ENCODE measurements at regions not wholly inside any gene's neighbourhood (a gene's known extent, or its start where the extent isn't known, plus 50 kb on each side); places are given as distances from the start of the nearest gene placed in this dataset.

DNA sequence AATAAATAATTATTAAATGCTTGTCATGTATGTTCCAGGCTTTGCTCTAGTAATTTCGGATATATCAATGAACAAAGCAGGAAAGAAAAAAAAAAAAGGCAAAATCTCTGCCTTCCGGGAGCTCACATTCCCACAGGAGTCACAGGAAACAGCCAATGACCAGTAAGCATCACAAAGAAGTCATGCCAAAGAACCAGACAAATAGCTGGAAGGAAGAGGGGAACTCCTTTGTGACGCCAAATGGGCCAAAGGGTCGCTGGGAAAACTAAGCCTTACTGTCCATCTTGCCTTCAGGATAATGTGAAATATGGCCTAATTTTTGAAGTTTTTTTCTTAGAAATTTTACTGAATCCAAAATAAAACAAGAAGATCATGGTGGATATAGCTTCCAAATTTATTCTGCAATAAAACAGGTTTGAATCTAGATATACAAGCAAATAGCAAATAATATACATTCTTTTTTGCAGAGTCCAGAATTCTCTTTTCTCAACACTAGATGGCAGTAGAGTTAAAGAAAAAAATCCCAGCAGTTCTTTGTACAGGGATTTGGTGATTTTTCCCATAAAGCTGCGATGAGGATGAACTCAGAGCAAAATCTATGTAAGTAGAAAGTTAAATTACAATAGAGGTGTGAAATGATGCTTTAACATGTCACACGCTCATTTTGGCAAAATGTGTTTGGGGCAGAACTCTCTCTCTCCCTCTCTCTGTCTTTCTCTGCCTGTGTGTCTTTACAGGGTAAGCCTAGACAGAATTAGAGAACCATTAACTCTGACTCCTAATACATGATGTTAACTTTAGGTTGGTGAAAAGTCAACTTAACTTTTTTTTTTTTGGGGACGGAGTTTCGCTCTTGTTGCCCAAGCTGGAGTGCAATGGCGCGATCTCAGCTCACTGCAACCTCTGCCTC is 60.0 kb upstream of the TUT7 start:
- H3K9me3 ChIP-seq (ENCODE audit: insufficient read depth, low read length) = no peaks in the 10 kb centered on the region
- TF ChIP-seq, protein P1, sequence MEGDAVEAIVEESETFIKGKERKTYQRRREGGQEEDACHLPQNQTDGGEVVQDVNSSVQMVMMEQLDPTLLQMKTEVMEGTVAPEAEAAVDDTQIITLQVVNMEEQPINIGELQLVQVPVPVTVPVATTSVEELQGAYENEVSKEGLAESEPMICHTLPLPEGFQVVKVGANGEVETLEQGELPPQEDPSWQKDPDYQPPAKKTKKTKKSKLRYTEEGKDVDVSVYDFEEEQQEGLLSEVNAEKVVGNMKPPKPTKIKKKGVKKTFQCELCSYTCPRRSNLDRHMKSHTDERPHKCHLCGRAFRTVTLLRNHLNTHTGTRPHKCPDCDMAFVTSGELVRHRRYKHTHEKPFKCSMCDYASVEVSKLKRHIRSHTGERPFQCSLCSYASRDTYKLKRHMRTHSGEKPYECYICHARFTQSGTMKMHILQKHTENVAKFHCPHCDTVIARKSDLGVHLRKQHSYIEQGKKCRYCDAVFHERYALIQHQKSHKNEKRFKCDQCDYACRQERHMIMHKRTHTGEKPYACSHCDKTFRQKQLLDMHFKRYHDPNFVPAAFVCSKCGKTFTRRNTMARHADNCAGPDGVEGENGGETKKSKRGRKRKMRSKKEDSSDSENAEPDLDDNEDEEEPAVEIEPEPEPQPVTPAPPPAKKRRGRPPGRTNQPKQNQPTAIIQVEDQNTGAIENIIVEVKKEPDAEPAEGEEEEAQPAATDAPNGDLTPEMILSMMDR (IDR thresholded peaks at IDR 0.05; ENCODE audit: low read depth, low read length) = peak; percentile 74
- no peak for TF ChIP-seq EZH2phosphoT487 (IDR thresholded peaks at IDR 0.05; ENCODE audit: low read depth)

DNA sequence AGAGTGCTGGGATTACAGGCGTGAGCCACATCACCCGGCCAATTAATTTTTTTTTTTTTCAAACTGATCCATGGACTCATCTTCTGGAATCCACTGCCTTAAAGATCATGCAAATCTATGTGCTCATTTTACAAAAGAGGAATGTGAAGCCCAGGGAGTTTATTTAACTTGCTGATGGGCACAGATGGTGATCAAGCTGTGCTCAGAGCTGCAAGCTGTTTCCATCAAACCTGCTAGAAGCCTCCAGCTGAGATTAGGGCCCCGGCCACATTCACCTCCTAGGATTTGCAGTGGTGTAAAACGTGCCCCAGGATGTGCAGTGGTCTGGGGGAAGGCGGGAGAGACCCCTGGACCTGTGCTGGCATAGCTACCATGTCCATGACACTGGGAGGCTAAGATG is 56.1 kb upstream of the TUT7 start:
- TF ChIP-seq, protein P1 (IDR thresholded peaks at IDR 0.05; ENCODE audit: low read depth, low read length) = no peak
- TF ChIP-seq EZH2phosphoT487 (IDR thresholded peaks at IDR 0.05; ENCODE audit: low read depth) = no peak
- Histone ChIP-seq H3K79me2 (ENCODE audit: low read length) (no peaks in the 10 kb centered on the region), H3K9me3 (ENCODE audit: insufficient read depth, low read length) (no peaks in the 10 kb centered on the region), H3K27me3 (ENCODE audit: low read depth, low read length) (peaks cover 7% of the 10 kb centered on the region; the same call in 1 of the 2 replicates), H4K20me1 (ENCODE audit: insufficient read depth, low read length) (no peaks in the 10 kb centered on the region), H3K9ac (ENCODE audit: low read length) (no peak overlapping the region), H3K27ac (ENCODE audit: low read length) (no peak overlapping the region), H3K36me3 (replicated peaks; ENCODE audit: low read depth, low read length) (no peaks in the 10 kb centered on the region), H3K4me2 (ENCODE audit: low read length) (no peak overlapping the region), H3K4me1 (ENCODE audit: low read length) (peaks cover 21% of the 10 kb centered on the region), H2AFZ (ENCODE audit: low read depth, low read length) (no peak overlapping the region), H3K4me3 (ENCODE audit: low read length) (no peak overlapping the region)

More for the DNA sequence above, 60.0 kb upstream of the TUT7 start:
- H3K4me3 ChIP-seq (ENCODE audit: low read length) = no peak overlapping the region
- H3K79me2 ChIP-seq (ENCODE audit: low read length) = no peaks in the 10 kb centered on the region
- H3K27ac ChIP-seq (ENCODE audit: low read length) = no peak overlapping the region
- no peak overlapping the region for H3K9ac ChIP-seq (ENCODE audit: low read length)
- H3K36me3 ChIP-seq (replicated peaks; ENCODE audit: low read depth, low read length) = no peaks in the 10 kb centered on the region
- H3K27me3 ChIP-seq (ENCODE audit: low read depth, low read length) = peaks cover 10% of the 10 kb centered on the region; the same call in 1 of the 2 replicates
- H3K4me1 ChIP-seq (ENCODE audit: low read length) = no peaks in the 10 kb centered on the region
- no peaks in the 10 kb centered on the region for H4K20me1 ChIP-seq (ENCODE audit: insufficient read depth, low read length)
- no peak overlapping the region for H2AFZ ChIP-seq (ENCODE audit: low read depth, low read length)
- H3K4me2 ChIP-seq (ENCODE audit: low read length) = no peak overlapping the region

DNA sequence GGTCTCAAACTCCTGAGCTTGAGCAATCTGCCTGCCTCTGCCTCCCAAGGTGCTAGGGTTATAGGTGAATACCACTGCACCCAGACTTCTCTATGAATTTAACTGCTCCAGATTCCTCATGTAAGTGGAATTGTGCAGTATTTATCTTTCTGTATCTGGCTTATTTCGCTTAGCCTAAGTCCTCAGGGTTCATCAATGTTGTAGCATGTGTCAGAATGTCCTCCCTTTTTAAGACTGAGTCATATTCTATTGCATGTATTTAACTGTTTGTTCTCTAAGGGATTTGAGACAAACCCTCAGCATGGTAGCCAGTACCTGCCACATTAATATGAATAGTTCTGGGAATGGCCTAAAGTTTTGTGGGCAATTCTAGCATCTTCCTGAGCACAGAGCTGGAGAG is 53.9 kb upstream of the TUT7 start:
- Histone ChIP-seq H4K20me1 (ENCODE audit: insufficient read depth, low read length) (no peaks in the 10 kb centered on the region), H3K36me3 (replicated peaks; ENCODE audit: low read depth, low read length) (no peaks in the 10 kb centered on the region), H3K27me3 (ENCODE audit: low read depth, low read length) (peaks cover 7% of the 10 kb centered on the region; the same call in 1 of the 2 replicates), H3K4me2 (ENCODE audit: low read length) (no peak overlapping the region), H2AFZ (ENCODE audit: low read depth, low read length) (no peak overlapping the region), H3K9me3 (ENCODE audit: insufficient read depth, low read length) (no peaks in the 10 kb centered on the region), H3K4me1 (ENCODE audit: low read length) (peaks cover 21% of the 10 kb centered on the region), H3K4me3 (ENCODE audit: low read length) (no peak overlapping the region), H3K27ac (ENCODE audit: low read length) (no peak overlapping the region), H3K9ac (ENCODE audit: low read length) (no peak overlapping the region), H3K79me2 (ENCODE audit: low read length) (no peaks in the 10 kb centered on the region)
- TF ChIP-seq, protein P1 (IDR thresholded peaks at IDR 0.05; ENCODE audit: low read depth, low read length) = no peak
- no peak for TF ChIP-seq EZH2phosphoT487 (IDR thresholded peaks at IDR 0.05; ENCODE audit: low read depth)

GRCh38 chr9:86407022-86407421 is 52.8 kb upstream of the TUT7 start:
- Histone ChIP-seq H3K9ac (ENCODE audit: low read length) (no peak overlapping the region), H3K36me3 (replicated peaks; ENCODE audit: low read depth, low read length) (no peaks in the 10 kb centered on the region), H3K4me3 (ENCODE audit: low read length) (no peak overlapping the region), H3K4me1 (ENCODE audit: low read length) (peaks cover 21% of the 10 kb centered on the region), H3K9me3 (ENCODE audit: insufficient read depth, low read length) (no peaks in the 10 kb centered on the region), H2AFZ (ENCODE audit: low read depth, low read length) (no peak overlapping the region), H3K27ac (ENCODE audit: low read length) (no peak overlapping the region), H4K20me1 (ENCODE audit: insufficient read depth, low read length) (no peaks in the 10 kb centered on the region), H3K27me3 (ENCODE audit: low read depth, low read length) (no peaks in the 10 kb centered on the region; the same call in 1 of the 2 replicates), H3K4me2 (ENCODE audit: low read length) (peak overlapping the region; percentile 52; the same call in 1 of the 2 replicates), H3K79me2 (ENCODE audit: low read length) (no peaks in the 10 kb centered on the region)
- TF ChIP-seq, protein P1 (IDR thresholded peaks at IDR 0.05; ENCODE audit: low read depth, low read length) = no peak
- no peak for TF ChIP-seq EZH2phosphoT487 (IDR thresholded peaks at IDR 0.05; ENCODE audit: low read depth)
